AG04449 (cell line): ENCODE measurements at regions not wholly inside any gene's neighbourhood (a gene's known extent, or its start where the extent isn't known, plus 50 kb on each side); places are given as distances from the start of the nearest gene placed in this dataset.

ENCODE experiments used
- CTCF ChIA-PET: fragments of 350-600 bp; formaldehyde crosslinking; extraction: SDS; loops from one replicate; lab custom pipeline; 2021; ENCODE audit warnings: antibody characterized with exemption; lab: Yijun Ruan, JAX
- POLR2A ChIA-PET: fragments of 400-600, 350-600 bp; formaldehyde crosslinking; extraction: SDS; loops from one replicate; lab custom pipeline; 2020; ENCODE audit warnings: antibody characterized with exemption, inconsistent platforms; lab: Yijun Ruan, JAX
- DNase-seq: peaks from one replicate; pipeline ENCODE4 v3.0.0-alpha.2; 2010; ENCODE audit warnings: low read depth, low spot score
- H3K4me3 ChIP-seq: 2 replicates; pipeline ENCODE4 v1.5.1; 2011; ENCODE audit warnings: low read depth, mild to moderate bottlenecking, control low read depth, low read length
- CTCF ChIP-seq: IDR thresholded peaks from one replicate; pipeline ENCODE4 v1.5.1; 2011; ENCODE audit warnings: mild to moderate bottlenecking, moderate library complexity, low read length, control low read depth, inconsistent platforms; ENCODE audit not compliant: insufficient read depth; ENCODE audit errors: missing control alignments

DNA sequence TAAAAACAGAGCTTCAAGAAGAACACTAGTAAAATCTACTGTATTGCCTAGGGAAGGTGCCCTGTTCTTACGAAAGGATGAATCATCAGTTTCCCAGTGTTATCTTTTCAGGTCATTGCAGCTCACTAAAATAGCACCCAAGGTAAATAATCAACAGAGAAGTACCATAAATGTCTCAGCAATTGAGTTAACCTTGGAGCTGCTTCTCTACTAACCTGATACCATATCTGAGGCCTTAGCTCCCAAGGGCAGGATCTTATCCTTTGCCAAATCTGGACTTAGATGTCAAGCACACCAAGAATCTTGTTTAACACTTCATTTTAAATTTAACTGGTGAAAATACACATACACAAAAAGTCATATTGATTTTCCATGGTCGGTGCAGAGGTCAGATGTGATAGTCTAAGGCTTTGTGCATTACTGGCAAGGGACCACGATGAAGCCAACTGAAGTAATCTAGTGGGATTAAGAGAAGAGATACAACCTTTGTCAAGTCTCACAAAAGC is 81.5 kb downstream of the EDN1 start:
- TF ChIP-seq CTCF: no peak
- ChIA-PET CTCF (no interaction called here), POLR2A (no interaction called here)
- H3K4me3 ChIP-seq: no peak overlapping the region
- DNase-seq: no peak

DNA sequence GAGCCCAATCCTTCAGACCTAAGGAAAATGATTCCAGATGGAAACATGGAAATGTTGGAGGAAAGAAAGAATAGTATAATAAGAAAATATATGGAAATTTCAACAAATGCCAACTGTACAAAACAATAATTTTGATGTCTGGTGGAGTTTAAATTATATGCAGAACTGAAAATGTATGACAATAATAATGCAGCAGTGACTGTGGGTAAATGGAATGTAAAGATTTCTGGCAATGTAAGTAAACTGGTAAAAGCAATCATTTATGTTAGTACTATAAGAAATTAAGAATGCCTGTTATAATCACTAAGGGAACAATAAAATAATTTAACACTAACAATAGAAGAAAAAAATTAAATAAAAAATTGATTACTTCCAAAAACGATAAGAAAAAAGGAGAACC is 89.0 kb downstream of the EDN1 start:
- DNase-seq: no peak
- CTCF ChIA-PET: interaction anchor here (1.0 kb wide), 1 partner anchor 224 kb away, joined by 3 read pairs; no protein-coding TSS in a partner anchor
- no peak overlapping the region for H3K4me3 ChIP-seq
- POLR2A ChIA-PET: no interaction called here
- no peak for TF ChIP-seq CTCF

- no peak overlapping the region for H3K4me3 ChIP-seq
- no peak for DNase-seq
- no peak for TF ChIP-seq CTCF
- CTCF ChIA-PET: interaction anchor here (1.1 to 2.6 kb wide), 2 partner anchors 15 to 224 kb away, joined by 4 to 10 read pairs; no protein-coding TSS in a partner anchor
- POLR2A ChIA-PET: no interaction called here
Observed at GRCh38 chr6:12381587-12381986, 91.4 kb downstream of the EDN1 start.

GRCh38 chr6:12383448-12383847 is 93.3 kb downstream of the EDN1 start:
- H3K4me3 ChIP-seq: no peak overlapping the region
- DNase-seq: no peak
- POLR2A ChIA-PET: no interaction called here
- TF ChIP-seq CTCF: no peak
- CTCF ChIA-PET: interaction anchor here (1.2 to 1.7 kb wide), 2 partner anchors 13 to 221 kb away, joined by 4 to 11 read pairs; no protein-coding TSS in a partner anchor

DNA sequence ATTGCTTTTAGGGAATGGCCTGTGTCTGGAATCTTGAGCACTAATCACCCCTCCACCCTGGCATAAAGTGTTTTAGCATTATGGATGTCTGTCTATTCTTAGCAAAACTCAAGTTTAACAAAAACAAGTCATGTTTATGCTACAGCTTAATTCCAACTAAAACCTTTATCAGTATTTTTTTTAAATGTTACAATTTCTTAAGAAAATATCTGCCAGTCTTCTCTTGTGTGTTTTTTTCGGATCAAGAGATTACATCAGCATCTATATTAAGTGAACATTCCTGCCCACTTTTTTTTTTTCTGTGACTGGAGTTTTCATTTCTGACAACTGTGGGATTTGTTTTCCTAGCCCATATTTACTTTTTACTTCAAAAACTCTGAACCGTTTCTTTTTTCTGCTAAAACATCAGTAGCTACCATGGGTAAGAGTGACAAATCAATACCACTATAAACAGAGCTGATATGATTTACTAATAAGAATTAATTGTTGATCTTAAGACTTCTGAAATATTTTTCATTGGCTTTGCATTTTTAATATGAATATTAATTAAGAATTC is 94.3 kb downstream of the EDN1 start:
- DNase-seq: no peak
- ChIA-PET POLR2A (no interaction called here), CTCF (interaction anchor here (1.7 kb wide), 1 partner anchor 220 kb away, joined by 11 read pairs; no protein-coding TSS in a partner anchor)
- H3K4me3 ChIP-seq: no peak overlapping the region
- TF ChIP-seq CTCF: no peak

DNA sequence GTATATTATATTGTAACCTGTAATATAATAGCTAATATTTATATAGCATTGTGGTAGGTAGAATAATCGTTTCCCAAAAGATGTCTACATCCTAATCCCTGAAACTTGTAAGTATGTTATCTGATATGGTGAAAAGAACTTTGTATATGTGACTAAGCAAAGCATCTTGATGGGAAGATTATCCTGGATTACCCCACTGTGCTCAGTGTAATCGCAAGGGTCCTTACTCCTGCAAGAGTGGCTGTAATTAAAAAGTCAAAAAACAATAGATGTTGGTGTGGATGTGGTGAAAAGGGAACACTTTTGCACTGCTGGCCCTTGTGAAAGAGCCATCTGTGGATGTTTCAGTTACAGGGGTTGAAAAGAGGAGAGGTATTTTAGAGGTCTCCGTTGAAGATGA is 95.2 kb downstream of the EDN1 start:
- no peak for TF ChIP-seq CTCF
- no peak overlapping the region for H3K4me3 ChIP-seq
- ChIA-PET POLR2A (no interaction called here), CTCF (no interaction called here)
- DNase-seq: no peak
